WTC11 (cell line): ENCODE measurements at regions not wholly inside any gene's neighbourhood (a gene's known extent, or its start where the extent isn't known, plus 50 kb on each side); places are given as distances from the start of the nearest gene placed in this dataset.

Experiments
- CREM ChIP-seq: sonication (generic); formaldehyde crosslinking; IDR thresholded peaks from 2 replicates; pipeline ENCODE4 v1.8.1; 2022; ENCODE audit warnings: mild to moderate bottlenecking, missing genetic modification reagents, moderate library complexity
- ELF4 ChIP-seq: sonication (generic); formaldehyde crosslinking; IDR thresholded peaks from 2 replicates; pipeline ENCODE4 v1.8.1; 2022; ENCODE audit warnings: low read depth, mild to moderate bottlenecking, moderate library complexity, missing genetic modification reagents
- GRHL2 ChIP-seq: fragments of 250-450 bp; sonication (Bioruptor Pico); IDR thresholded peaks from 2 replicates; pipeline ENCODE4 v1.8.0; 2022; ENCODE audit warnings: mild to moderate bottlenecking, moderate library complexity; ENCODE audit not compliant: insufficient replicate concordance, severe bottlenecking
- JUN ChIP-seq: sonication (generic); formaldehyde crosslinking; IDR thresholded peaks from 2 replicates; pipeline ENCODE4 v1.8.0; 2023; ENCODE audit warnings: mild to moderate bottlenecking, missing genetic modification reagents
- KAT7 ChIP-seq: sonication (generic); formaldehyde crosslinking; IDR thresholded peaks from 2 replicates; pipeline ENCODE4 v1.8.1; 2023; ENCODE audit warnings: missing genetic modification reagents, mild to moderate bottlenecking, borderline replicate concordance
- PRRX2 ChIP-seq: fragments of 250-450 bp; sonication (Bioruptor Pico); IDR thresholded peaks from 2 replicates; pipeline ENCODE4 v1.8.0; 2021; ENCODE audit warnings: mild to moderate bottlenecking
- TP53 ChIP-seq: sonication (generic); formaldehyde crosslinking; IDR thresholded peaks from 2 replicates; pipeline ENCODE4 v1.8.1; 2023; ENCODE audit warnings: mild to moderate bottlenecking, missing genetic modification reagents
- TF ChIP-seq, protein P1 (sequence below): fragments of 200-600 bp; IDR thresholded peaks from 2 replicates; pipeline ENCODE4 v1.8.0; 2022; ENCODE audit warnings: antibody characterized with exemption
- TF ChIP-seq, protein P2 (sequence below): sonication (generic); formaldehyde crosslinking; IDR thresholded peaks from 2 replicates; pipeline ENCODE4 v1.8.1; 2022; ENCODE audit warnings: low read depth, mild to moderate bottlenecking, moderate library complexity, missing genetic modification reagents, borderline replicate concordance
- TF ChIP-seq, protein P3 (sequence below): sonication (generic); formaldehyde crosslinking; IDR thresholded peaks from 2 replicates; pipeline ENCODE4 v1.8.0; 2023; ENCODE audit warnings: mild to moderate bottlenecking, missing genetic modification reagents
- TF ChIP-seq, protein P4 (sequence below): sonication (generic); formaldehyde crosslinking; IDR thresholded peaks from 2 replicates; pipeline ENCODE4 v1.8.1; 2022; ENCODE audit warnings: mild to moderate bottlenecking, missing genetic modification reagents, moderate library complexity, borderline replicate concordance
- TF ChIP-seq, protein P5 (sequence below): fragments of 250-450 bp; sonication (Bioruptor Pico); IDR thresholded peaks from 2 replicates; pipeline ENCODE4 v2.1.2; 2022; ENCODE audit warnings: mild to moderate bottlenecking, moderate library complexity

DNA sequence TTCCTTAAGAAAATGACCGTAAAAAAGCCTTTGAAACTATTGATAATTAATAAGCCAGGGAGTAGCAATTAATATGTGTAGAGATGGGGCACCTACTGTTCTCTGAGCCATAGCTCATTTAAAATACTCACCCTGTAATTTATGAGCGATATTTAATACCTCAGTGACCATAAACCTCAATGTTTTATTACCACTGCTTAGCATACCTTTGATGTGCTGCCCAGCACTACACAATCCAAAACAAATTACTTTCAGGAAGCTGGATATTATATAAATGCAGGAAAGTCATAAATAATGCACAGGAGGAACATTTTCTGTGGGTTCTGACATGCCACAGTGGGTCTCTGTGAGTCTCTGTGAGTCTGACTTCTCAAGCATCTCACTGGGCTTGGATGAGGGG lies 166.1 kb upstream of the RPL34 start:
- TF ChIP-seq GRHL2 = no peak
- TF ChIP-seq, protein P1, sequence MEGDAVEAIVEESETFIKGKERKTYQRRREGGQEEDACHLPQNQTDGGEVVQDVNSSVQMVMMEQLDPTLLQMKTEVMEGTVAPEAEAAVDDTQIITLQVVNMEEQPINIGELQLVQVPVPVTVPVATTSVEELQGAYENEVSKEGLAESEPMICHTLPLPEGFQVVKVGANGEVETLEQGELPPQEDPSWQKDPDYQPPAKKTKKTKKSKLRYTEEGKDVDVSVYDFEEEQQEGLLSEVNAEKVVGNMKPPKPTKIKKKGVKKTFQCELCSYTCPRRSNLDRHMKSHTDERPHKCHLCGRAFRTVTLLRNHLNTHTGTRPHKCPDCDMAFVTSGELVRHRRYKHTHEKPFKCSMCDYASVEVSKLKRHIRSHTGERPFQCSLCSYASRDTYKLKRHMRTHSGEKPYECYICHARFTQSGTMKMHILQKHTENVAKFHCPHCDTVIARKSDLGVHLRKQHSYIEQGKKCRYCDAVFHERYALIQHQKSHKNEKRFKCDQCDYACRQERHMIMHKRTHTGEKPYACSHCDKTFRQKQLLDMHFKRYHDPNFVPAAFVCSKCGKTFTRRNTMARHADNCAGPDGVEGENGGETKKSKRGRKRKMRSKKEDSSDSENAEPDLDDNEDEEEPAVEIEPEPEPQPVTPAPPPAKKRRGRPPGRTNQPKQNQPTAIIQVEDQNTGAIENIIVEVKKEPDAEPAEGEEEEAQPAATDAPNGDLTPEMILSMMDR = no peak
- TF ChIP-seq, protein P2, sequence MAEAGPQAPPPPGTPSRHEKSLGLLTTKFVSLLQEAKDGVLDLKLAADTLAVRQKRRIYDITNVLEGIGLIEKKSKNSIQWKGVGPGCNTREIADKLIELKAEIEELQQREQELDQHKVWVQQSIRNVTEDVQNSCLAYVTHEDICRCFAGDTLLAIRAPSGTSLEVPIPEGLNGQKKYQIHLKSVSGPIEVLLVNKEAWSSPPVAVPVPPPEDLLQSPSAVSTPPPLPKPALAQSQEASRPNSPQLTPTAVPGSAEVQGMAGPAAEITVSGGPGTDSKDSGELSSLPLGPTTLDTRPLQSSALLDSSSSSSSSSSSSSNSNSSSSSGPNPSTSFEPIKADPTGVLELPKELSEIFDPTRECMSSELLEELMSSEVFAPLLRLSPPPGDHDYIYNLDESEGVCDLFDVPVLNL (CRISPR knock-in tag) = no peak
- TF ChIP-seq KAT7 = no peak
- TF ChIP-seq ELF4 = no peak
- TF ChIP-seq, protein P3, sequence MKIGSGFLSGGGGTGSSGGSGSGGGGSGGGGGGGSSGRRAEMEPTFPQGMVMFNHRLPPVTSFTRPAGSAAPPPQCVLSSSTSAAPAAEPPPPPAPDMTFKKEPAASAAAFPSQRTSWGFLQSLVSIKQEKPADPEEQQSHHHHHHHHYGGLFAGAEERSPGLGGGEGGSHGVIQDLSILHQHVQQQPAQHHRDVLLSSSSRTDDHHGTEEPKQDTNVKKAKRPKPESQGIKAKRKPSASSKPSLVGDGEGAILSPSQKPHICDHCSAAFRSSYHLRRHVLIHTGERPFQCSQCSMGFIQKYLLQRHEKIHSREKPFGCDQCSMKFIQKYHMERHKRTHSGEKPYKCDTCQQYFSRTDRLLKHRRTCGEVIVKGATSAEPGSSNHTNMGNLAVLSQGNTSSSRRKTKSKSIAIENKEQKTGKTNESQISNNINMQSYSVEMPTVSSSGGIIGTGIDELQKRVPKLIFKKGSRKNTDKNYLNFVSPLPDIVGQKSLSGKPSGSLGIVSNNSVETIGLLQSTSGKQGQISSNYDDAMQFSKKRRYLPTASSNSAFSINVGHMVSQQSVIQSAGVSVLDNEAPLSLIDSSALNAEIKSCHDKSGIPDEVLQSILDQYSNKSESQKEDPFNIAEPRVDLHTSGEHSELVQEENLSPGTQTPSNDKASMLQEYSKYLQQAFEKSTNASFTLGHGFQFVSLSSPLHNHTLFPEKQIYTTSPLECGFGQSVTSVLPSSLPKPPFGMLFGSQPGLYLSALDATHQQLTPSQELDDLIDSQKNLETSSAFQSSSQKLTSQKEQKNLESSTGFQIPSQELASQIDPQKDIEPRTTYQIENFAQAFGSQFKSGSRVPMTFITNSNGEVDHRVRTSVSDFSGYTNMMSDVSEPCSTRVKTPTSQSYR (CRISPR knock-in tag) = no peak
- TF ChIP-seq JUN (CRISPR knock-in tag) = no peak
- TF ChIP-seq PRRX2 (CRISPR knock-in tag) = no peak
- no peak for TF ChIP-seq CREM (CRISPR knock-in tag)
- TF ChIP-seq, protein P4, sequence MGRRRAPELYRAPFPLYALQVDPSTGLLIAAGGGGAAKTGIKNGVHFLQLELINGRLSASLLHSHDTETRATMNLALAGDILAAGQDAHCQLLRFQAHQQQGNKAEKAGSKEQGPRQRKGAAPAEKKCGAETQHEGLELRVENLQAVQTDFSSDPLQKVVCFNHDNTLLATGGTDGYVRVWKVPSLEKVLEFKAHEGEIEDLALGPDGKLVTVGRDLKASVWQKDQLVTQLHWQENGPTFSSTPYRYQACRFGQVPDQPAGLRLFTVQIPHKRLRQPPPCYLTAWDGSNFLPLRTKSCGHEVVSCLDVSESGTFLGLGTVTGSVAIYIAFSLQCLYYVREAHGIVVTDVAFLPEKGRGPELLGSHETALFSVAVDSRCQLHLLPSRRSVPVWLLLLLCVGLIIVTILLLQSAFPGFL (CRISPR knock-in tag) = no peak
- TF ChIP-seq TP53 (CRISPR knock-in tag) = no peak
- TF ChIP-seq, protein P5, sequence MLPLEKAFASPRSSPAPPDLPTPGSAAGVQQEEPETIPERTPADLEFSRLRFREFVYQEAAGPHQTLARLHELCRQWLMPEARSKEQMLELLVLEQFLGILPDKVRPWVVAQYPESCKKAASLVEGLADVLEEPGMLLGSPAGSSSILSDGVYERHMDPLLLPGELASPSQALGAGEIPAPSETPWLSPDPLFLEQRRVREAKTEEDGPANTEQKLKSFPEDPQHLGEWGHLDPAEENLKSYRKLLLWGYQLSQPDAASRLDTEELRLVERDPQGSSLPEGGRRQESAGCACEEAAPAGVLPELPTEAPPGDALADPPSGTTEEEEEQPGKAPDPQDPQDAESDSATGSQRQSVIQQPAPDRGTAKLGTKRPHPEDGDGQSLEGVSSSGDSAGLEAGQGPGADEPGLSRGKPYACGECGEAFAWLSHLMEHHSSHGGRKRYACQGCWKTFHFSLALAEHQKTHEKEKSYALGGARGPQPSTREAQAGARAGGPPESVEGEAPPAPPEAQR (CRISPR knock-in tag) = no peak
